Upper lobe of left lung (tissue), 6 donors: ENCODE measurements at regions not wholly inside any gene's neighbourhood (a gene's known extent, or its start where the extent isn't known, plus 50 kb on each side); places are given as distances from the start of the nearest gene placed in this dataset.

Experiments used
- ATAC-seq, 2 donors: fragments of 200-7000 bp; cut with Tn5 transposase; one replicate each; pipeline ENCODE4 v1.9.1; 2022; ENCODE audit warnings: mild to moderate bottlenecking in 2 of 2, moderate library complexity in 2 of 2; ENCODE audit not compliant: low FRiP score in 2 of 2
- DNase-seq, 2 donors: peaks; one replicate each; pipeline ENCODE4 v3.0.0-alpha.2; 2019 to 2020
- H3K27ac ChIP-seq, 4 donors: fragments of 200-600 bp; sonication (generic); one replicate each; pipeline ENCODE4 v1.5.1; 2016 to 2019
- H3K27me3 ChIP-seq, 4 donors: fragments of 200-600 bp; sonication (generic); one replicate each; pipeline ENCODE4 v1.5.1; 2017 to 2019
- H3K36me3 ChIP-seq, 4 donors: fragments of 200-600 bp; sonication (generic); one replicate each; pipeline ENCODE4 v1.5.1; 2016 to 2019
- H3K4me1 ChIP-seq, 4 donors: fragments of 200-600 bp; sonication (generic); one replicate each; pipeline ENCODE4 v1.5.1; 2018 to 2019
- H3K4me3 ChIP-seq, 4 donors: fragments of 200-600 bp; sonication (generic); one replicate each; pipeline ENCODE4 v1.5.1; 2017 to 2019; ENCODE audit warnings: mild to moderate bottlenecking in 2 of 4, moderate library complexity in 1 of 4
- H3K9me3 ChIP-seq, 4 donors: fragments of 200-600 bp; sonication (generic); one replicate each; pipeline ENCODE4 v1.5.1; 2018 to 2019
- EP300 ChIP-seq, 4 donors: sonication (generic); formaldehyde crosslinking; IDR thresholded peaks; one replicate each; pipeline ENCODE4 v1.5.1; 2017; ENCODE audit warnings: antibody characterized with exemption in 4 of 4, control low read depth in 2 of 4
- POLR2A ChIP-seq, 4 donors: fragments of 450-650 bp; IDR thresholded peaks; one replicate each; pipeline ENCODE4 v1.5.1; 2016 to 2017; ENCODE audit warnings: antibody characterized with exemption in 4 of 4, mild to moderate bottlenecking in 2 of 4
- POLR2AphosphoS5 ChIP-seq, 2 donors: sonication (generic); formaldehyde crosslinking; IDR thresholded peaks; one replicate each; pipeline ENCODE4 v1.5.1; 2017; ENCODE audit warnings: antibody characterized with exemption in 2 of 2
- WGBS, 2 donors: methylation state at CpG; one replicate each; pipeline ENCODE4 v1.1.5; 2017 to 2018; 5-methylcytosine and 5-hydroxymethylcytosine counted together
- TF ChIP-seq, protein P1 (sequence below), 6 experiments: fragments of 450-650 bp in 4 of 6; fragments of 200-600 bp in 2 of 6; sonication (generic) in 2 of 6; IDR thresholded peaks; one replicate each; pipeline ENCODE4 v1.5.1; 2016 to 2019; ENCODE audit warnings: antibody characterized with exemption in 6 of 6
- donor health status: DM: no; HTN: no; CAD: no; lungs with moderate emphysema.
- donor health status: DM: no; HTN: yes; CAD: no; lungs with severe emphysema.

DNA sequence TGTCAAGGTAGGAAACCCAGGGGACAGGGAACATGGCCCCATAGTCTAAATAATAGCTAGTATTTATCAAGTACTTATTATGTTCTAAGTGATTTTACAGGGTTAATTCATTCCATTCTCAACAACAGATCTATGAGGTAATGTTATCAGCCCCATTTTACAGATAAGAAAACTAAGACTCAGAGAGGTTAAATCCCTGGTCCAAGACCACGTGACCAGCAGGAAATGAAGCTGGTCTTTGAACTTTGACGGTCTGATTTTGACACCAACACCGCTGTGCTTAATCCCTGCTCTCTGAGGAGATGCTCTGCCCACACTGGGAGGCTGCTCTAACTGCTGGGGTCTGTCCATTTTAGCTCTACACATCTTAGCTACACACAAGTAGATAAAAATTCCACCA, 253.5 kb downstream of the SPTSSA start:
- 81% methylated on average over 3 of the region's 3 CpGs for WGBS, 2 donors
- ATAC-seq: no peak
- H3K36me3 ChIP-seq: no peaks in the 10 kb centered on the region
- H3K4me3 ChIP-seq: no peak overlapping the region
- no peaks in the 10 kb centered on the region for H3K4me1 ChIP-seq
- DNase-seq: no peak
- no peaks in the 10 kb centered on the region for H3K9me3 ChIP-seq
- TF ChIP-seq, protein P1, sequence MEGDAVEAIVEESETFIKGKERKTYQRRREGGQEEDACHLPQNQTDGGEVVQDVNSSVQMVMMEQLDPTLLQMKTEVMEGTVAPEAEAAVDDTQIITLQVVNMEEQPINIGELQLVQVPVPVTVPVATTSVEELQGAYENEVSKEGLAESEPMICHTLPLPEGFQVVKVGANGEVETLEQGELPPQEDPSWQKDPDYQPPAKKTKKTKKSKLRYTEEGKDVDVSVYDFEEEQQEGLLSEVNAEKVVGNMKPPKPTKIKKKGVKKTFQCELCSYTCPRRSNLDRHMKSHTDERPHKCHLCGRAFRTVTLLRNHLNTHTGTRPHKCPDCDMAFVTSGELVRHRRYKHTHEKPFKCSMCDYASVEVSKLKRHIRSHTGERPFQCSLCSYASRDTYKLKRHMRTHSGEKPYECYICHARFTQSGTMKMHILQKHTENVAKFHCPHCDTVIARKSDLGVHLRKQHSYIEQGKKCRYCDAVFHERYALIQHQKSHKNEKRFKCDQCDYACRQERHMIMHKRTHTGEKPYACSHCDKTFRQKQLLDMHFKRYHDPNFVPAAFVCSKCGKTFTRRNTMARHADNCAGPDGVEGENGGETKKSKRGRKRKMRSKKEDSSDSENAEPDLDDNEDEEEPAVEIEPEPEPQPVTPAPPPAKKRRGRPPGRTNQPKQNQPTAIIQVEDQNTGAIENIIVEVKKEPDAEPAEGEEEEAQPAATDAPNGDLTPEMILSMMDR (IDR thresholded peaks at IDR 0.05): no peak
- TF ChIP-seq POLR2AphosphoS5 (IDR thresholded peaks at IDR 0.05): no peak
- TF ChIP-seq POLR2A (IDR thresholded peaks at IDR 0.05): no peak
- TF ChIP-seq EP300 (IDR thresholded peaks at IDR 0.05): no peak
- peaks cover 0 to 4% (median 0%) of the 10 kb centered on the region in 4 donors for H3K27me3 ChIP-seq
- no peak overlapping the region for H3K27ac ChIP-seq

DNA sequence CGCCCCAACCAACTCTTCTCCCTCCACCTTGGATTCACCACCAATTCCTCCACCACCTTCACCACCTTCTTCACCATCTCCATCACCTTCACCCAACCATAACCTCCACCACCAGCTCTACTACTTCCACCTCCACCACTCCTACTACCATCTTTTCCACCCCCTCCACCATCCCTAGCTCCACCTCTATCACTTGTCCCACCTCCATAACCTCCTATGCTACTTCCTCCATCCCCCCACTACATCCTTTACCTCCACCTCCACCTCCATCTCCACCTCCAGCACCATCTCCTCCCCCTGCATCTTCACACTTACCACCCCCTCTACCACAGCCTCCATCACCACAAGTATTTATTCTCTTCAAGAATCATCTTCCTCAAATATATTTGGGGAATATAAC, 254.9 kb upstream of the EGLN3 start:
- ATAC-seq (no peak), DNase-seq (no peak)
- H3K4me1 ChIP-seq: no peaks in the 10 kb centered on the region
- peaks cover 0 to 4% (median 0%) of the 10 kb centered on the region in 4 donors for H3K27me3 ChIP-seq
- no peaks in the 10 kb centered on the region for H3K36me3 ChIP-seq
- 89 to 100% methylated on average over 1 of the region's 1 CpG for WGBS, 2 donors
- TF ChIP-seq POLR2AphosphoS5 (IDR thresholded peaks at IDR 0.05) (no peak), EP300 (IDR thresholded peaks at IDR 0.05) (no peak), POLR2A (IDR thresholded peaks at IDR 0.05) (no peak)
- TF ChIP-seq, protein P1 (IDR thresholded peaks at IDR 0.05): no peak
- H3K9me3 ChIP-seq: no peaks in the 10 kb centered on the region
- H3K27ac ChIP-seq: no peak overlapping the region
- H3K4me3 ChIP-seq: no peak overlapping the region

DNA sequence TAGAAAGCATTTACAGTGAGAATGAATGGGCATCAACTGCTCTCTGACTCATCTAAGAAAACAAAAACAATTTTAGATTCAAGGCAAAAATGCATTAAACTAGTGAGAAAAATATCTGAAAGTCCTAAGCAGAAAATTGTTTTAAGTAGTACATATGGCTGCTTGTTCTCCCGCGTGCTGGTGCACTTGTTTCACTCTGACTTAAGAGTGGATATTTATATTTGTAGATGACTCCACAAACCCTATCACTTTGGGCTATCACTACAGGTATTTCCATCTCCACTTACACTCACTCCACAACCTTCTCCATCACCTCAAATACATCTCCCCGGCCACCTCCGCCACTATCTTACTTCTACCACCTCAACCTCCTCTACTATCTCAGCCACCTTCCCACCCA, 253.9 kb upstream of the EGLN3 start:
- Histone ChIP-seq H3K27ac (no peak overlapping the region), H3K4me1 (no peaks in the 10 kb centered on the region), H3K4me3 (no peak overlapping the region), H3K9me3 (no peaks in the 10 kb centered on the region), H3K36me3 (no peaks in the 10 kb centered on the region), H3K27me3 (peaks cover 0 to 4% (median 0%) of the 10 kb centered on the region in 4 donors)
- 97 to 99% methylated on average over 4 of the region's 4 CpGs for WGBS, 2 donors
- ATAC-seq (no peak), DNase-seq (no peak)
- TF ChIP-seq POLR2A (IDR thresholded peaks at IDR 0.05): no peak
- TF ChIP-seq EP300 (IDR thresholded peaks at IDR 0.05): no peak
- TF ChIP-seq, protein P1 (IDR thresholded peaks at IDR 0.05): no peak
- no peak for TF ChIP-seq POLR2AphosphoS5 (IDR thresholded peaks at IDR 0.05)

DNA sequence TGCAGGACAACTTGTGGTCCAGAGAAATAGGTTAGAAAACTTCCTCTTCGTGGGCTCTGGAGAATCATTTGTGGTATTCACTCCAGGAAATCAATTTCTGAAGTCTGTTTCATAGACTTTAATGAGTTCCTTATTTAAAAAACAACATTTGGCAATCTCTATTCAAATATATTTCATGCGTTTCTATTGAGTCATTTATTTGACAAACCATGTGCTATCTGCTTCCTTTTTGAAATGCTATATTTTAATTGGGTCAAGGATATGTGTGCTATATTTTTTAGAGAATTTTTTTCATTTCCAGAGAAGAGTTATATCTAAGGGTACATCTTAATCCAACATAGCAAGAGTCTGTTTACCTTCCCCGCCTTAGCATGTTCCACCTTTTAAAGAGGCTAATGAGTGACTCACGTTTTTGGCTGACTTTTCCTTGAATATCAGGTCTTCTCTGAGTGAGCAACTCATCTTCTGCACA, 252.4 kb upstream of the EGLN3 start:
- DNase-seq (no peak), ATAC-seq (no peak)
- WGBS, 2 donors: 38 to 52% methylated on average over 4 of the region's 4 CpGs
- TF ChIP-seq, protein P1 (IDR thresholded peaks at IDR 0.05): no peak
- no peaks in the 10 kb centered on the region for H3K36me3 ChIP-seq
- H3K27me3 ChIP-seq: peaks cover 0 to 4% (median 0%) of the 10 kb centered on the region in 4 donors
- H3K9me3 ChIP-seq: no peaks in the 10 kb centered on the region
- no peak overlapping the region for H3K4me3 ChIP-seq
- H3K4me1 ChIP-seq: no peaks in the 10 kb centered on the region
- no peak overlapping the region for H3K27ac ChIP-seq

DNA sequence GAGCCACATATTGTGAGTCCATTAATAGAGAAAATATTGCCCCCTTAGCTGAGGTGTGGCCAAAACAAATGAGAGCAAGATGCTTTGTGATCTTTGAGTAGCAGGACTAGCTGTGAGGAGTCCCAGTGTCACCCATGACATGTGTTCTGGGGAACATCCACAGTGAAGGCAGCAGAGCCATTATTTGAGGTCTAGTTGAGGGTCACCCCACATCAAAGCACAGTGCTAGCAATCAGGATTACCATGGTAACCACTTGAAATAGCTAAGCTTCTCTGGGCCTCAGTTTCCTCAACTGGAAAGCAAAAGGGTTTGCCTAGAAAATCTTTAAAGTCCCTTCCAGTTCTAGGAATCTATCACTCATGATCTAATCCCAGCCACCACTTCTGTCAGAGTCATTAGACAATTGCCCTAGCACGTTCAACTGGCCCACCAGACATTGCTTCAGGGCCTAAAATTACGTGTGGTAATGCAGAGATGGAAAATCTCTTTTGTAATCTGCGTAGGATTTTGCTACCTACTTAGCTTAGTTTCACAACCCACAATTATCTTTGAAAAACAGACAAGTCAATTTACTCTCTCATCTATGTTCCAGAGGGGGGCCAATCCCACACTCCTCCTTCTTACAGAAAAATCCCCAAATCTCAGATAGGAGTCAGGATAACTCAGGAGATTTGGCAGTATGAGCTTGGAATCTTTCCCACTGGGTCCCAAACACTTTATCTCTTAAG, 251.2 kb upstream of the EGLN3 start:
- no peaks in the 10 kb centered on the region for H3K27me3 ChIP-seq
- H3K36me3 ChIP-seq: no peaks in the 10 kb centered on the region
- TF ChIP-seq, protein P1 (IDR thresholded peaks at IDR 0.05): no peak
- TF ChIP-seq POLR2AphosphoS5 (IDR thresholded peaks at IDR 0.05) (no peak), EP300 (IDR thresholded peaks at IDR 0.05) (no peak), POLR2A (IDR thresholded peaks at IDR 0.05) (no peak)
- H3K27ac ChIP-seq: no peak overlapping the region
- no peaks in the 10 kb centered on the region for H3K4me1 ChIP-seq
- DNase-seq (no peak), ATAC-seq (no peak)
- no peak overlapping the region for H3K4me3 ChIP-seq
- WGBS, 2 donors: 57 to 70% methylated on average over 3 of the region's 3 CpGs
- H3K9me3 ChIP-seq: no peaks in the 10 kb centered on the region
